ENCODE measurements at regions not wholly inside any gene's neighbourhood (a gene's known extent, or its start where the extent isn't known, plus 50 kb on each side); places are given as distances from the start of the nearest gene placed in this dataset.
"Not testable (repeated sequence)": the region's sequence is repeated elsewhere in the genome, so short reads cannot be mapped to it uniquely, and the experiment has no call there.

DNA sequence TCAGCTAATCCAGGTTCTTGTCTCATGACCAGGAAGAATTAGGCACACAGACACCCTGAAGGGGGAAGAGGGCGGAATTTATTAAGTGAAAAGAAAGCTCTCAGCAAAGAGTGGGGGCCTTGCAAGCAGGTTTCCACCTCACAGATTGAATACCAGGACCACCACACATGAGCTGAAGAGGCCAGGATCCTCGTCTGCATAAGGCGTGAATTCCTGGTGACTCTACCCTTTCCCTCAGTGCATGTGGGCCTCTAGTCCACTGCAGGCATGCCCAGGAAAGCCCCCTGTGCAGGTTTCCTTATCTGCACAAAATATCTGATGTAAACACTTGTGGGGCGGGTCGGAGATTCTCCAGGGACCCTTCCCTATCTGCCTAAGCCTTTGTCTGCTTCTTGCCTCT lies 782.1 kb upstream of the LRRN3 start:
- DNase-seq (ENCODE audit: low spot score in 2 of 2) (no peak), FAIRE-seq (no peak)

- FAIRE-seq (no peak), DNase-seq (ENCODE audit: low spot score in 2 of 2) (no peak)
Measured at GRCh38 chr7:110309941-110310340, 781.0 kb upstream of the LRRN3 start.

- DNase-seq (ENCODE audit: low spot score in 2 of 2) (no peak), FAIRE-seq (no peak)
Measured at GRCh38 chr7:110311556-110311955, 779.4 kb upstream of the LRRN3 start.

- no peak for DNase-seq (ENCODE audit: low spot score in 2 of 2)
- FAIRE-seq, result no peak
Measured at GRCh38 chr7:110317541-110318265, 773.2 kb upstream of the LRRN3 start.

GRCh38 chr7:110320285-110320684 lies 770.6 kb upstream of the LRRN3 start:
- not testable (repeated sequence) for DNase-seq (ENCODE audit: low spot score in 2 of 2); FAIRE-seq

DNA sequence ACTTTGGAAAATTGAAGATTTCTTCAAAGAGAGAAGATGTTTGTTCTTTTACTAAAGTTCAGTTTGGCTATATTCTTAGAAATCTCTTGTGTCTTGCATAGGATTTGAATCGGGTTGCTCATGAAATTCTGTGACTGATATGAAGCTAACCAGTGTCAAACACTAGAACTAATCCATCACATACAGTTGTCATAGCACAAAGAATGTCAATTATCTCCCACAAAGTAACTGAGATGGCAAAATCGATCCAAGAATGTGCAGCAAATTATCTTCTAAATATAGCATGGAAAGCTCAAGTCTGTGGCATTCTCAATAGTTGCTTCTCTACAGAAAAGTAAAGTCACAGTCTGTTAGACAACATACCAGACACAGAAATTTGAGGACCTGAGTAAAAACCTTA lies 768.1 kb upstream of the LRRN3 start:
- FAIRE-seq (no peak), DNase-seq (ENCODE audit: low spot score in 2 of 2) (no peak)

- FAIRE-seq (no peak), DNase-seq (ENCODE audit: low spot score in 2 of 2) (no peak)
Measured at GRCh38 chr7:110326966-110327365, 764.0 kb upstream of the LRRN3 start.

GRCh38 chr7:110336423-110336822 lies 754.5 kb upstream of the LRRN3 start:
- DNase-seq (ENCODE audit: low spot score in 2 of 2) (no peak), FAIRE-seq (no peak)

DNA sequence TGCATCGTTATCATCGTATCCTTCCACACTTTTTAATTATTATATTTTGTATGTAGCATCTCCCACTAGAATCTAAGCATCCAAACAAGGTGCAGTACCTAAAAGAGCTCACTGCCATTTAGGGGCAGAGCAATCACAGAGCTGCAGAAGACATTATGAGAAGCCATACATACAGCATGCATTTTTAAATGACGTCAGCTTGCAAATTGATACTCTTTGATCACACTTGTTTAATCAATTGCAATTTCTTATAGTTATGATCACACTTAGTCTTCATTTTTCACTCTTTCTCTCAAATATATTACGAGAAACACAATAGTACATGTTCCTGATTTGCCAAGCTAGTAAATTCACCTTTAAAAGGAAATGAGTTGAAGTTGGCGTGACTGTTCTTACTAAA lies 753.3 kb upstream of the LRRN3 start:
- no peak for DNase-seq (ENCODE audit: low spot score in 2 of 2)
- FAIRE-seq, result no peak

DNA sequence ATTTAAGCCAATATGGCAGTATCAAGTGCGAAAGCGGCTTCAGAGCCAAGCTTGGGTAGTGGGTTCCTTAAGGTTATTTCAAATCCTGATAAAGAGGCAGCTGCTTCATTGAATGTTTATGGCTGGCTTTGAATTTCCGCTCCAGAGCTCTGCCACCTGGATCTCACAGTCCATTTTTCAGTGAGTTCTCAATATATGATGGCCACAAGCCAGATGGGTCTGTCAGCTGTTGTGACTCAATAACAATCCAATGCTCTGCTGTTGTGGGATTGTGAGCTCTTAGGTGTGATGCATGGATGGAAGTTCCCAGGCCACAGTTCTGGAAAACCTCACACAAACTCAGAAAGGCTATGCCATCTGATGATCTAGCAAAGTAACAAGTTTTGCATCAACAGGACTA lies 743.8 kb upstream of the LRRN3 start:
- DNase-seq (ENCODE audit: low spot score in 2 of 2) (no peak), FAIRE-seq (no peak)

- FAIRE-seq (no peak), DNase-seq (ENCODE audit: low spot score in 2 of 2) (no peak)
Measured at GRCh38 chr7:110356438-110356837, 734.5 kb upstream of the LRRN3 start.

DNA sequence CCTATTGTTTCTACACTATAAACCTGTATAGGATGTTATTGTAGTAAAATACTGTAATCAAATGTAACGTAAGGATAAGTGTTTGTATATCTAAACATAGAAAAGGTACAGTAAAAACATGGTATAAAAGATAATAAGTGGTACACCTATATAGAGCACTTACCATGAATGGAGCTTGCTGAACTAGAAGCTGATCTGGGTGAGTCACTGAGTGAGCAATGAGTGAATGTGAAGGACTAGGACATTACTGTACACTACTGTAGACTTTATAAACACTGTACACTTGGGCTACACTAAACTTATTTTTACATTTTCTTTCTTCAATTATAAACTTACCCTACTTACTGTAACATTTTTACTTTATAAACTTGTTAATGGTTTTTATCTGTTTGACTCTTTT lies 732.9 kb upstream of the LRRN3 start:
- no peak for DNase-seq (ENCODE audit: low spot score in 2 of 2)
- FAIRE-seq, result no peak

DNA sequence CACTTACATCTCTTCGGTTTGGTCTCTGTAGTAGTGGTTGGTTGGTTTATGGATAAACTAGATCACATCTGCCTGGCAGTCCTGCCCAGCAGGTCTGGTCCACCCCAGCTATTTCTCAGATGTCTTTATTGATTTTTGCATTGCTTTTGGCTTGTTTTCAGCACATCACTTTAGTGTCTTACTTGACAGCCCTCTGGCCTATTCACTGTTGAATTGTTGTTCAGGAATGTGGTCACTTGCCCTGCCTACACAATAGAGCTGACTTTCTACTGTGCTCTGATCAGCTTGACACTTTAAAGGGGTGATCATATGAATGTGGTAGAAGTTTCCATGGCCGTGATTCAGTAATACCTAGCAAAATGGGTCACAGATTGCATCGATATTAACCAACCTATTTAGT lies 719.2 kb upstream of the LRRN3 start:
- DNase-seq (ENCODE audit: low spot score in 2 of 2) (no peak), FAIRE-seq (no peak)

DNA sequence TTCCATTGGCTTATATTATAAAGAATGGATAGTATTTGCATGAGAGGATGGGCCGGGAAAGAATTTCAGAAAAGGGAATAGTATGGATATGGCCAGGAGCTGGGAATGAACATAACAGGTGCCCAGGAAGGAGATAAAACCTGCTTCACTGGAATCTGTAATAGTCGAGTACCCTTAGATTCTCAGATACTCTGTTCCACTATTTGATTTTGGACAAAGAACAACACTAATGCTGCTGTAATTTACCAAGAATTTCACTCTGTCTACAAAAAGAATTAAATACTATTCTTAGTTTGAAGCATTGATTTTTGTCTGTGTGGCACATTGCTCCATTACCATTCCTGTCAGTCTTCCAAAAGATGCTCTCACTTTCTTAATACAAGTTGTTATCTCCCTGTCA lies 718.2 kb upstream of the LRRN3 start:
- FAIRE-seq (no peak), DNase-seq (ENCODE audit: low spot score in 2 of 2) (no peak)

DNA sequence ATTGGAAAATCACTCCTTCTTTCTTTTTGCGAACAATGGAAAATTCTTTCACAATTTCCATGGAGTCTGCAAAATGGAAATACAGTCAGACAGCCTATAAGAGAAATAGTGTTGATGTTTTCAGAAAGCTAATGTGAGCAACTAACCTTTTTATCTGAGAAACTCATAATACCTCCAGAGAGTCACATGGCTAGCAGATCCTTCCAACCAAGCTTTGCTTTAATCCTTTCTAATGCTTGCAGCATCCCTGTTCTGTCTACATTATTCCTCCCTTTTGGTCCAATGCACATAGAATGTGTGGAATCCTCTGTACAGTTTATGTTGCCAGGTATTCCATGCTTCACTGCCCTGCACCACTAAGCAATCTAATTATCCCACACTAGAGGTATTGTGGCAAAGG lies 717.5 kb upstream of the LRRN3 start:
- FAIRE-seq, result no peak
- no peak for DNase-seq (ENCODE audit: low spot score in 2 of 2)

DNA sequence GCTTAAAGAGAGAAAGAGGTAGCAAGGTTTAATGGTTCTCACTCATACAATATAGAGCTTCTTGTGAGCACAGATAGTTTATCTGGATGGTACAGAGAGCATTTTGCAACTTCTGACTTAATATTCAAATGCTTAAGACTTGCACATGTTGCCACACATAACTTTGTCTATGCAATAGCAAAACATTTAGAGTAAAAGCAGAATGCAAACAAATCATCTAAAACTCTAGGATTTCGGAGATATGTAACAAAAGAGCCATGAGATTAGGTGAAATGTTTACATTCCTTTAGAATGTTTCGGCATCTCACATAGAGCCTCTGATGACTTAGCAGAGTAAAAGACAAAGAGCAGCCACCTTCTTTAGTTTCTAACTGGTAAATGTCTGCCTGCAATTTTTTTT lies 717.1 kb upstream of the LRRN3 start:
- DNase-seq (ENCODE audit: low spot score in 2 of 2) (no peak), FAIRE-seq (no peak)

GRCh38 chr7:110375068-110375467 lies 715.9 kb upstream of the LRRN3 start:
- FAIRE-seq (no peak), DNase-seq (ENCODE audit: low spot score in 2 of 2) (no peak)

DNA sequence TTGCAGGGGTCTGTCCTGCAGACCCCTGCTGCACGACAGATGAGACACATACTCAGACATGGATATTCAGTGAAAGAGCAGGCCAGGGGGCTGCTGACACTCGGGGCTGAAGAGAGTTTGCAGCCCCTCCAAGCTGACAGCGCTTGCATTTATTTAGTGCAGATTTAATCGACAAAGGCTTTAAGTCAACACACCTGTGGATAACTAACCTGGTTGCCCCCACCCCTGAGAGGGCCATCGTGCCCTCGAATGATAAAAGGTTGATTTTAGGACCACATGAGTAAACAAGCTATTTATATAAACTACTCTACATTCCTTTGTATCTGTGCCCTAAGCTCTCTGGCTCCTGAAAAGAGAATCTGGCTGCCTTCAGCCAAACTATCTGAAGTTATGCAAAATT lies 708.2 kb upstream of the LRRN3 start:
- FAIRE-seq (no peak), DNase-seq (ENCODE audit: low spot score in 2 of 2) (no peak)

DNA sequence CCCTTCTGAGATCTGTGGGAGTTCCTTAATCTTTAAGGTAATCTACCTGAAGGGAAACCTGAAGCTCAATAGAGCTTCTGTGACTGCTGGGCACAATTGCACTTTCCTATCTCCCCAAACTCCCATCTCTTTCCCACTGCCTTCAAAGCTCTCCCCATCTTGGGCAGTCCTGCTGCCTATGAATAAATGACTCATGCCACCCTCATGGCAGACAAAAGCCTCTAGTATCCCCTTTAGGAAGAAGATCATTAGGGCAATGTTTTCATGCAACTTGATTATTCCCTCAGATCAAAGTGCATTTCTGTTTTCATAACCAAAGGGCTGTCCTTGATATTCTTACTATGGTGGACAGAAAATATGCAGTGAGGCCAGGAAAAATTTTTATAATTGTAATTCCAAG lies 704.9 kb upstream of the LRRN3 start:
- no peak for FAIRE-seq
- no peak for DNase-seq (ENCODE audit: low spot score in 2 of 2)

- DNase-seq (ENCODE audit: low spot score in 2 of 2), result no peak
- no peak for FAIRE-seq
Measured at GRCh38 chr7:110386913-110387312, 704.0 kb upstream of the LRRN3 start.

DNA sequence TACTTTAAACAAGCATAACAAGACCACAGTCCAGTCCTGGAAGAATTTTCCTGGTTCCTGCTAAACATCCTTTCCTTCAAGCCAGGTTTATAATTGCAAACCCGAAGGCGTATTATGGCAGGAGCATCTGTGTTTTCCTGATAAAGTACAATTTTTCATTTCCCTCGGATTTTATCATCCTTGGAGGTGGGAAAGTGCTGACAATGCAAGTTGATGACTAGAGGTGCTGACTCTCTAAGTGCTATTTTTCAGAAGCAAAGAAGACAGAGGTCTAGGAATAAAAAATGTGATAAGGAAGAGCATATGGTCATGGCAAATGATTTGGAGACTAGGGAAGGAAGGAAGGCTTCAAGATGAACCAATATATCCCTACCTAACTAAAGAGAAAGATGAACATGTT lies 703.2 kb upstream of the LRRN3 start:
- FAIRE-seq, result no peak
- DNase-seq (ENCODE audit: low spot score in 2 of 2), result no peak

DNA sequence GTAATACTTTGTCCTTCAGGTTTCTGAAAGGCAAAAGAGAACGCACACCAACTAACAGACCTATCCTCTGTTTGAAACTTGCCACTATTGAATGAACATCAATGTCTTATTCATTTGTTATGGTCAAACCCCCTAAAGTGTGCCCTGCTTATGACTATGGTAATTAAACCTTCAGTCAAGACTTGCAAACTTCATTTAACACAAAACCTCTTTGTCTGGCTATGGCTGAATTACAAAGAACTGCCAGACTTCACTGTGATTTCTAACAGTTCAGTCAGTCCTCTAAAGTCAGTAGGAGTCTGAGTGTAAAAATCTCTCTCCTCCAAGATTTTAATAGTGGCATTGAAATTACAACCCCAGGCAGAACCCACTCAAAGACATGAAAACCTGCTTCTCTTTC lies 702.5 kb upstream of the LRRN3 start:
- no peak for FAIRE-seq
- DNase-seq (ENCODE audit: low spot score in 2 of 2), result no peak

GRCh38 chr7:110396021-110396420 lies 694.9 kb upstream of the LRRN3 start:
- FAIRE-seq (no peak), DNase-seq (ENCODE audit: low spot score in 2 of 2) (no peak)
